Osteoblast (primary cell): ENCODE measurements at regions not wholly inside any gene's neighbourhood (a gene's known extent, or its start where the extent isn't known, plus 50 kb on each side); places are given as distances from the start of the nearest gene placed in this dataset.

ENCODE experiments used
- DNase-seq: peaks from one replicate; pipeline ENCODE4 v3.0.0; 2011; ENCODE audit warnings: low spot score, mixed read lengths; ENCODE audit not compliant: insufficient read length; ENCODE audit errors: missing footprints
- H2AFZ ChIP-seq: 2 replicates; pipeline ENCODE4 v1.6.0; 2011; ENCODE audit warnings: mild to moderate bottlenecking, low read length
- H3K27ac ChIP-seq: 2 replicates; pipeline ENCODE4 v1.5.1; 2011; ENCODE audit warnings: mild to moderate bottlenecking, low read depth, low read length, moderate library complexity
- H3K27me3 ChIP-seq: 2 replicates; pipeline ENCODE4 v1.6.0; 2012; ENCODE audit warnings: mild to moderate bottlenecking, control low read depth, inconsistent platforms, low read length, moderate library complexity; ENCODE audit not compliant: insufficient read depth
- H3K36me3 ChIP-seq: 2 replicates; pipeline ENCODE4 v1.5.1; 2011; ENCODE audit warnings: mild to moderate bottlenecking, low read length, control low read depth, moderate library complexity; ENCODE audit not compliant: insufficient read depth
- H3K4me1 ChIP-seq: 2 replicates; pipeline ENCODE4 v1.5.1; 2011; ENCODE audit warnings: mild to moderate bottlenecking, low read length, control low read depth, moderate library complexity; ENCODE audit not compliant: insufficient read depth
- H3K4me2 ChIP-seq: 2 replicates; pipeline ENCODE4 v1.6.0; 2011; ENCODE audit warnings: mild to moderate bottlenecking, low read length; ENCODE audit not compliant: insufficient read depth
- H3K4me3 ChIP-seq: fragments of 200-600 bp; sonication (generic); 3 replicates; pipeline ENCODE4 v1.5.1; 2012; ENCODE audit warnings: mild to moderate bottlenecking, low read length, inconsistent platforms; ENCODE audit not compliant: insufficient read depth
- H3K79me2 ChIP-seq: 2 replicates; pipeline ENCODE4 v1.6.0; 2012; ENCODE audit warnings: mild to moderate bottlenecking, low read length, control low read depth, inconsistent platforms; ENCODE audit not compliant: insufficient read depth
- H3K9me3 ChIP-seq: 2 replicates; pipeline ENCODE4 v1.5.1; 2011; ENCODE audit warnings: low read depth, low read length, control low read depth
- H4K20me1 ChIP-seq: 2 replicates; pipeline ENCODE4 v1.6.0; 2012; ENCODE audit warnings: mild to moderate bottlenecking, low read length, control low read depth; ENCODE audit not compliant: insufficient read depth
- CTCF ChIP-seq: IDR thresholded peaks from 2 replicates; pipeline ENCODE4 v1.5.1; 2011; ENCODE audit warnings: mild to moderate bottlenecking, low read depth, low read length, moderate library complexity; ENCODE audit errors: extremely low read depth

DNA sequence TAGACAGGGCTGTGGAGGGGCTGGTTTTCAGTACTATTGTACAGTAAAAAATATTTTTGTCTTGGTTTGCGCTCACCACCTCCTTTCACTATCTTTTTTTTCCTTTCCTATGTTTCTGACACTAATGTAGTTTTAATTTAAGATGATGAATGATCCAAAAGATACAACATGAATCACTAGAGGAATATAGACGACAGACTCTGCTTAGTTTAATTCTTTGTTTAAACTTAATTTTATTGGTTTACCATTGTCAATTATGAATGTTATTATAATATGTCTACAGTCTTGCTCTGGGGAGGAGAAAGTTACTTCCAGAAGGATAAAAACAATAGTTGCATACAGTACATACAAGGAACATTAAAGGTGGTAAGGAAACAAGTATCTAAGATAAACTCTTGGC lies 682.4 kb upstream of the ADGRL4 start:
- no peaks in the 10 kb centered on the region for H3K4me1 ChIP-seq
- H3K79me2 ChIP-seq, result no peaks in the 10 kb centered on the region
- H4K20me1 ChIP-seq, result no peaks in the 10 kb centered on the region
- DNase-seq, result no peak
- H3K27ac ChIP-seq, result no peak overlapping the region
- no peaks in the 10 kb centered on the region for H3K36me3 ChIP-seq
- peaks cover 3% of the 10 kb centered on the region for H3K9me3 ChIP-seq
- H3K4me3 ChIP-seq, result no peak overlapping the region
- H3K4me2 ChIP-seq, result no peak overlapping the region
- no peaks in the 10 kb centered on the region for H3K27me3 ChIP-seq
- H2AFZ ChIP-seq, result no peak overlapping the region
- TF ChIP-seq CTCF, result no peak

DNA sequence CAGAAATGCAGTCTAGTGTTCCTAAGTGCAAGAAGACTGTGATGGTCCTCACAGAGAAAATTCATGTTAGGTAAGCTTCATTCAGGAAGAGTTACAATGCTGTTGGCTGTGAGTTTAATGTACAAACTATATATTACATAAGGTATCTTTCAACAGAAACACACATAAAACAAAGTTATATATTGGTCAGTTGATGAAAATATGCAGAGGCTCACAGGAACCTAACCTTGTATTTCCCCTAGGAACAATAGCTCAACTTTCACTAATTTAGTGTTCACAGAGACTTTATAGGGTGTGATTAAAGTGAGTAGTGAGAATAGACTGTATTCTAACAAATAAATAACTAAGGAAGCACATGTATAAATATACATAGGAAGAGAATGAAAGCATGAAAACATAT lies 676.9 kb upstream of the ADGRL4 start:
- Histone ChIP-seq H3K36me3 (no peaks in the 10 kb centered on the region), H3K27me3 (no peaks in the 10 kb centered on the region), H3K4me3 (no peak overlapping the region), H3K4me1 (no peaks in the 10 kb centered on the region), H3K9me3 (peaks cover 3% of the 10 kb centered on the region), H2AFZ (no peak overlapping the region), H3K4me2 (no peak overlapping the region), H4K20me1 (no peaks in the 10 kb centered on the region), H3K27ac (no peak overlapping the region), H3K79me2 (no peaks in the 10 kb centered on the region)
- DNase-seq, result no peak
- TF ChIP-seq CTCF, result no peak

- H3K4me2 ChIP-seq, result no peak overlapping the region
- TF ChIP-seq CTCF, result no peak
- DNase-seq, result no peak
- H2AFZ ChIP-seq, result no peak overlapping the region
- H3K9me3 ChIP-seq, result peaks cover 3% of the 10 kb centered on the region
- no peak overlapping the region for H3K27ac ChIP-seq
- no peaks in the 10 kb centered on the region for H3K36me3 ChIP-seq
- H3K4me1 ChIP-seq, result no peaks in the 10 kb centered on the region
- H3K79me2 ChIP-seq, result no peaks in the 10 kb centered on the region
- no peaks in the 10 kb centered on the region for H3K27me3 ChIP-seq
- no peak overlapping the region for H3K4me3 ChIP-seq
- no peaks in the 10 kb centered on the region for H4K20me1 ChIP-seq
These were observed 675.9 kb upstream of the ADGRL4 start for GRCh38 chr1:79682478-79682877.

GRCh38 chr1:79681382-79681781 lies 674.9 kb upstream of the ADGRL4 start:
- H3K79me2 ChIP-seq, result no peaks in the 10 kb centered on the region
- TF ChIP-seq CTCF, result no peak
- H3K4me1 ChIP-seq, result no peaks in the 10 kb centered on the region
- no peak overlapping the region for H3K4me2 ChIP-seq
- H3K4me3 ChIP-seq, result no peak overlapping the region
- no peak overlapping the region for H3K27ac ChIP-seq
- H4K20me1 ChIP-seq, result no peaks in the 10 kb centered on the region
- H3K27me3 ChIP-seq, result no peaks in the 10 kb centered on the region
- H2AFZ ChIP-seq, result no peak overlapping the region
- peaks cover 3% of the 10 kb centered on the region for H3K9me3 ChIP-seq
- H3K36me3 ChIP-seq, result no peaks in the 10 kb centered on the region
- no peak for DNase-seq
